ENCODE measurements at regions not wholly inside any gene's neighbourhood (a gene's known extent, or its start where the extent isn't known, plus 50 kb on each side); places are given as distances from the start of the nearest gene placed in this dataset.

DNA sequence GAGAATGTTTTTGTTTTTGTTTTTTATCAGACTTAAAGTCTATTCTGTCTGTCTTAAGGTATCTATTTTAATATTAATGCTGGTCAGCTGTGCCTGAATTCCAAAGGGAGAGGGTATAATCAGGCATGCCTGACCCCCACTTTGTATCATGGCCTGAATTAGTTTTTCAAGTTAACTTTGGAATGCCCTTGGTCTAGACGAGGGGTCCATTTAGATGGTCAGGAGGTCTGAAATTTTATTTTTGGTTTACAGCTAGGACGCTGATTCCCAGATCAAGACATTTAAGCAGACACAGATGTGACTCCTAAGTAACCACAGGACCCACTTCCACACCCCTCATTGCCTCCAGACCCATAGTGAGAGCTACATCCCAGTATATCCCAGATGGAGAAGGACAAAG lies 189.5 kb downstream of the ARHGAP12 start:
- TF ChIP-seq, protein P1, sequence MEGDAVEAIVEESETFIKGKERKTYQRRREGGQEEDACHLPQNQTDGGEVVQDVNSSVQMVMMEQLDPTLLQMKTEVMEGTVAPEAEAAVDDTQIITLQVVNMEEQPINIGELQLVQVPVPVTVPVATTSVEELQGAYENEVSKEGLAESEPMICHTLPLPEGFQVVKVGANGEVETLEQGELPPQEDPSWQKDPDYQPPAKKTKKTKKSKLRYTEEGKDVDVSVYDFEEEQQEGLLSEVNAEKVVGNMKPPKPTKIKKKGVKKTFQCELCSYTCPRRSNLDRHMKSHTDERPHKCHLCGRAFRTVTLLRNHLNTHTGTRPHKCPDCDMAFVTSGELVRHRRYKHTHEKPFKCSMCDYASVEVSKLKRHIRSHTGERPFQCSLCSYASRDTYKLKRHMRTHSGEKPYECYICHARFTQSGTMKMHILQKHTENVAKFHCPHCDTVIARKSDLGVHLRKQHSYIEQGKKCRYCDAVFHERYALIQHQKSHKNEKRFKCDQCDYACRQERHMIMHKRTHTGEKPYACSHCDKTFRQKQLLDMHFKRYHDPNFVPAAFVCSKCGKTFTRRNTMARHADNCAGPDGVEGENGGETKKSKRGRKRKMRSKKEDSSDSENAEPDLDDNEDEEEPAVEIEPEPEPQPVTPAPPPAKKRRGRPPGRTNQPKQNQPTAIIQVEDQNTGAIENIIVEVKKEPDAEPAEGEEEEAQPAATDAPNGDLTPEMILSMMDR (IDR thresholded peaks at IDR 0.05; ENCODE audit: insufficient read depth, low read depth, low read length): no peak
- TF ChIP-seq EZH2 (IDR thresholded peaks at IDR 0.05; ENCODE audit: insufficient read depth, low read length): no peak

Data from astrocyte (in vitro differentiated cells and primary cell).